NT2/D1 (cell line): ENCODE measurements at regions not wholly inside any gene's neighbourhood (a gene's known extent, or its start where the extent isn't known, plus 50 kb on each side); places are given as distances from the start of the nearest gene placed in this dataset.

Experiments used
- YY1 ChIP-seq: IDR thresholded peaks from 2 replicates; pipeline ENCODE4 v1.6.1; 2011; ENCODE audit not compliant: insufficient read length, insufficient read depth
- ZNF274 ChIP-seq: IDR thresholded peaks from 2 replicates; pipeline ENCODE4 v1.6.1; 2011; ENCODE audit warnings: mild to moderate bottlenecking, low read depth, low read length

GRCh38 chr18:67600181-67601180 is 84.0 kb upstream of the DSEL start:
- TF ChIP-seq ZNF274 (no peak), YY1 (no peak)
